BE2C (cell line): ENCODE measurements at regions not wholly inside any gene's neighbourhood (a gene's known extent, or its start where the extent isn't known, plus 50 kb on each side); places are given as distances from the start of the nearest gene placed in this dataset.

Experiments
- DNase-seq: peaks from one replicate; pipeline ENCODE4 v3.0.0-alpha.2; 2020
- H3K27me3 ChIP-seq: fragments of 250-450 bp; sonication (Bioruptor Pico); 2 replicates; pipeline ENCODE4 v1.5.1; 2020; ENCODE audit warnings: mild to moderate bottlenecking
- H3K36me3 ChIP-seq: fragments of 250-450 bp; sonication (Bioruptor Pico); 2 replicates; pipeline ENCODE4 v1.5.1; 2020; ENCODE audit warnings: mild to moderate bottlenecking
- H3K4me1 ChIP-seq: fragments of 250-450 bp; sonication (Bioruptor Pico); 2 replicates; pipeline ENCODE4 v1.5.1; 2020
- H3K4me3 ChIP-seq: 2 replicates; pipeline ENCODE4 v1.5.1; 2011; ENCODE audit warnings: low read depth, low read length
- H3K9me3 ChIP-seq: fragments of 250-450 bp; sonication (Bioruptor Pico); 2 replicates; pipeline ENCODE4 v1.5.1; 2020
- CTCF ChIP-seq: IDR thresholded peaks from 2 replicates; pipeline ENCODE4 v1.5.1; 2012; ENCODE audit warnings: mild to moderate bottlenecking, low read depth, low read length

DNA sequence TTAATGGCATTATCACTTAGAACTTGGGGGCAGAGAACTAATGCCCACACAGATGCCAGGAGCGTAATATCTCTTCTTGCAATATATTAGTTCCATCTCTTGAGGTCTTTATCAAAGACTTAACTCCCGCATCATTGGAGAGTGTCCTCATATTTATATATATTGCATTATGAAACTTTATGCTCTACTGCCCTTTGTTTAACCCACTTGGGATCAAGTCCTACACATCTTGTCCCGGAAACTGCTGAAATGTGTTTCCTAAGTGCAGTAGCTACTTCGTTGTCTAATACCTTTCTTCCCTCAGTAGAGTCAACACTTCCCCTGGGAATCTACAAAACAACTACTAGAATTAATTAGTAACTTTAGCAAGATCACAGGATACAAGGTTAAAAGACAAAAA lies 1029.2 kb downstream of the OTOL1 start:
- Histone ChIP-seq H3K27me3 (no peaks in the 10 kb centered on the region), H3K4me3 (no peak overlapping the region), H3K36me3 (no peaks in the 10 kb centered on the region), H3K9me3 (no peaks in the 10 kb centered on the region), H3K4me1 (no peaks in the 10 kb centered on the region)
- no peak for DNase-seq
- no peak for TF ChIP-seq CTCF

DNA sequence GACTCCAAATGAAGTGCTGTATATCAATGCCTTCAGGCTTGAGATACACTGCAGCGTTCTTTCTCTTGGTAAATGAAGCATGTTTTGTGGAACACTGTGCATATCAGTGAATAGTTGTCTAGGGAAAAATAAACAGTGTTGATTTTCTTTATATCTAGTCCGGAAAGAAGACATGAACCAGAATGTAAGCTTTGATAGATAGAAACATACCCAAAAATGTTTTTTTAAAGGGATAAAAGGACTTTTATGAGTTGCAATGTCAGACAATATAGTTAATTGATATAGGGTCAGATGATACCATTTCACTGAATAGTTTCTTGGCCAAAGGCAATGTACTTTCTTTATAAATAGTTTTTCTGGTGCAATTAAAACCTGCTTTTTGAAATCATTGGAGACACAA lies 1037.8 kb downstream of the OTOL1 start:
- DNase-seq, result no peak
- Histone ChIP-seq H3K36me3 (no peaks in the 10 kb centered on the region), H3K4me3 (no peak overlapping the region), H3K9me3 (no peaks in the 10 kb centered on the region), H3K27me3 (no peaks in the 10 kb centered on the region), H3K4me1 (no peaks in the 10 kb centered on the region)
- no peak for TF ChIP-seq CTCF

DNA sequence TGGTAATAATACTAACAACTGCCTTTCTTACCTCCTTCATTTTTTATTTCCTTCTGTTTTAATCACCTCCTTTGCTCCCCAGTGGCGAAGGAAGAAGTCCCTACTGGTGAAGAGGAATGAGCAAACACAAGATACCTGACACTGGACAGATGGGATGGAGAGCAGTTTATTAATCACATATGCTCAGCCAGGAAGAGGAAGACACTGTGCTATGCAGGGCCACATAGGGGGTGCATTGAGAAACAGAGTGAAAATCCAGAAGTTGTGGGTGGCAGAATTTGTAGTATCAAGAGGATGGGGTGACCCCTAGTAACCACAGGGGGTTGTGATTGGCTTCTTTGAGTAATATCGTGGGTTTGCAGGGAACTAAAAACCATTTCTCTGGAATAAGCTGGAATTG lies 1041.9 kb downstream of the OTOL1 start:
- DNase-seq, result no peak
- Histone ChIP-seq H3K27me3 (no peaks in the 10 kb centered on the region), H3K9me3 (no peaks in the 10 kb centered on the region), H3K36me3 (no peaks in the 10 kb centered on the region), H3K4me1 (no peaks in the 10 kb centered on the region), H3K4me3 (no peak overlapping the region)
- TF ChIP-seq CTCF, result no peak

GRCh38 chr3:162538906-162539305 lies 1042.3 kb downstream of the OTOL1 start:
- no peak for DNase-seq
- H3K36me3 ChIP-seq, result no peaks in the 10 kb centered on the region
- no peaks in the 10 kb centered on the region for H3K27me3 ChIP-seq
- no peaks in the 10 kb centered on the region for H3K4me1 ChIP-seq
- no peak for TF ChIP-seq CTCF
- H3K4me3 ChIP-seq, result no peak overlapping the region
- H3K9me3 ChIP-seq, result no peaks in the 10 kb centered on the region

DNA sequence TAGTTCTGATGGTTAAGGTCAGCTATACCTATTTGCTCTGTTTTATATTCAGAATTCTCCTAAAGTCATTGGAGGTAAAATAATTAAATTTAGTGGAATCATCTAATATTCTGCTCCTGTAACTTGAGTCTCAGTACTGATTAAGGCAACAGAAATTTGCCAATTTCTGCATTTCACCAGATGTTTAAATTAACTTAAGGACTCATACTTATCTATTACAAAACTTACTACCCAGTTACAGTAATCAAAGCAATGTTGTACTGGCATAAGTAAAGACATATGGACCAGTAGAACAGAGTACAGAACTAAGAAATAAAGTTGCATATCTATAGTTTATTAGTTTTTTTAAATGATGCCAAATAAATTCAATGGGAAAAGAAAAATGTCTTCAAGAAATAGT lies 1043.8 kb downstream of the OTOL1 start:
- Histone ChIP-seq H3K27me3 (no peaks in the 10 kb centered on the region), H3K9me3 (no peaks in the 10 kb centered on the region), H3K4me3 (no peak overlapping the region), H3K36me3 (no peaks in the 10 kb centered on the region), H3K4me1 (no peaks in the 10 kb centered on the region)
- no peak for TF ChIP-seq CTCF
- DNase-seq, result no peak

DNA sequence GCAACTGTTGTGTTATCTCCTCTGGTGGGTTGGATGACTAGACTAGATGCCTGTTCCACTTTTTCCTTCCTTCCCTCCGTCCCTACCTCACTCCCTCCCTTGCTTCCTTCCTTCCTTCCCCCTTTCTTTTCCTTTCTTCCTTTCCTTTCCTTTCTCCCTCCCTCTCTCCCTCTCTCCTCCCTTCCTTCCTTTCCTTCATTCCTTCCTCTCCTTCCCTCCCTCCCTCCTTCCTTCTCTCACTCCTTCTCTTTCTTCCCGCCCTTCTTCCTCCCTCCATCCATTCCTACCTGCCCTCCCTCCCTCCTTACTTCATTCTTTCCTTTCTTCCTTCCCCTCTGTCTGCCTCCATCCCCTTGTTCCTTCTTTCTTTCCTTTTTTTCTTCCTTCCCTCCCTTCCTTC lies 1045.3 kb downstream of the OTOL1 start:
- DNase-seq, result no peak
- H3K36me3 ChIP-seq, result no peaks in the 10 kb centered on the region
- no peak for TF ChIP-seq CTCF
- H3K4me1 ChIP-seq, result no peaks in the 10 kb centered on the region
- H3K9me3 ChIP-seq, result no peaks in the 10 kb centered on the region
- no peaks in the 10 kb centered on the region for H3K27me3 ChIP-seq
- H3K4me3 ChIP-seq, result no peak overlapping the region
